ENCODE measurements at regions not wholly inside any gene's neighbourhood (a gene's known extent, or its start where the extent isn't known, plus 50 kb on each side); places are given as distances from the start of the nearest gene placed in this dataset.

GRCh38 chr10:43978936-43979335 is 330.3 kb upstream of the ZNF32 start:
- TF ChIP-seq EZH2 (IDR thresholded peaks at IDR 0.05; ENCODE audit: borderline replicate concordance, low read depth, low read length, severe bottlenecking) (no peak), CTCF (IDR thresholded peaks at IDR 0.05; ENCODE audit: borderline replicate concordance, extremely low read depth, low read length, poor library complexity, severe bottlenecking) (no peak)
- H3K4me2 ChIP-seq (ENCODE audit: insufficient read depth, low read length), result no peak overlapping the region
- no peak for DNase-seq
- H3K4me1 ChIP-seq (ENCODE audit: insufficient read depth, low read length), result no peaks in the 10 kb centered on the region
- H3K79me2 ChIP-seq (ENCODE audit: insufficient read depth, low read length), result no peaks in the 10 kb centered on the region
- H2AFZ ChIP-seq (ENCODE audit: low read depth, low read length), result no peak overlapping the region
- no peak overlapping the region for H3K9ac ChIP-seq (ENCODE audit: low read depth, low read length)
- H3K27ac ChIP-seq (ENCODE audit: low read length), result no peak overlapping the region
- H3K9me3 ChIP-seq (ENCODE audit: insufficient read depth, low read length, severe bottlenecking), result no peaks in the 10 kb centered on the region
- no peak overlapping the region for H3K4me3 ChIP-seq (ENCODE audit: low read depth in 1 of 2, low read length in 2 of 2)
- ATAC-seq (ENCODE audit: insufficient read depth, low read depth), result no peak
- H3K36me3 ChIP-seq (ENCODE audit: insufficient read depth, low read length), result no peaks in the 10 kb centered on the region
- no peaks in the 10 kb centered on the region for H4K20me1 ChIP-seq (ENCODE audit: insufficient read depth, low read length)
- H3K27me3 ChIP-seq (ENCODE audit: insufficient read depth, low read length, poor library complexity), result no peaks in the 10 kb centered on the region

GRCh38 chr10:43978091-43978490 is 329.4 kb upstream of the ZNF32 start:
- Histone ChIP-seq H3K36me3 (ENCODE audit: insufficient read depth, low read length) (no peaks in the 10 kb centered on the region), H3K4me2 (ENCODE audit: insufficient read depth, low read length) (no peak overlapping the region), H3K27ac (ENCODE audit: low read length) (no peak overlapping the region), H3K9me3 (ENCODE audit: insufficient read depth, low read length, severe bottlenecking) (no peaks in the 10 kb centered on the region), H3K79me2 (ENCODE audit: insufficient read depth, low read length) (no peaks in the 10 kb centered on the region), H3K4me1 (ENCODE audit: insufficient read depth, low read length) (no peaks in the 10 kb centered on the region), H3K27me3 (ENCODE audit: insufficient read depth, low read length, poor library complexity) (no peaks in the 10 kb centered on the region), H2AFZ (ENCODE audit: low read depth, low read length) (no peak overlapping the region), H3K9ac (ENCODE audit: low read depth, low read length) (no peak overlapping the region), H3K4me3 (ENCODE audit: low read depth in 1 of 2, low read length in 2 of 2) (no peak overlapping the region), H4K20me1 (ENCODE audit: insufficient read depth, low read length) (no peaks in the 10 kb centered on the region)
- TF ChIP-seq EZH2 (IDR thresholded peaks at IDR 0.05; ENCODE audit: borderline replicate concordance, low read depth, low read length, severe bottlenecking) (no peak), CTCF (IDR thresholded peaks at IDR 0.05; ENCODE audit: borderline replicate concordance, extremely low read depth, low read length, poor library complexity, severe bottlenecking) (no peak)
- ATAC-seq (ENCODE audit: insufficient read depth, low read depth), result no peak
- no peak for DNase-seq

- H3K27ac ChIP-seq (ENCODE audit: low read length), result no peak overlapping the region
- H3K79me2 ChIP-seq (ENCODE audit: insufficient read depth, low read length), result no peaks in the 10 kb centered on the region
- ATAC-seq (ENCODE audit: insufficient read depth, low read depth) (no peak), DNase-seq (no peak)
- no peaks in the 10 kb centered on the region for H3K9me3 ChIP-seq (ENCODE audit: insufficient read depth, low read length, severe bottlenecking)
- H3K4me2 ChIP-seq (ENCODE audit: insufficient read depth, low read length), result no peak overlapping the region
- H4K20me1 ChIP-seq (ENCODE audit: insufficient read depth, low read length), result no peaks in the 10 kb centered on the region
- H3K4me1 ChIP-seq (ENCODE audit: insufficient read depth, low read length), result no peaks in the 10 kb centered on the region
- H3K36me3 ChIP-seq (ENCODE audit: insufficient read depth, low read length), result no peaks in the 10 kb centered on the region
- no peak overlapping the region for H3K9ac ChIP-seq (ENCODE audit: low read depth, low read length)
- TF ChIP-seq CTCF (IDR thresholded peaks at IDR 0.05; ENCODE audit: borderline replicate concordance, extremely low read depth, low read length, poor library complexity, severe bottlenecking) (no peak), EZH2 (IDR thresholded peaks at IDR 0.05; ENCODE audit: borderline replicate concordance, low read depth, low read length, severe bottlenecking) (no peak)
- H3K4me3 ChIP-seq (ENCODE audit: low read depth in 1 of 2, low read length in 2 of 2), result no peak overlapping the region
- H2AFZ ChIP-seq (ENCODE audit: low read depth, low read length), result no peak overlapping the region
- no peaks in the 10 kb centered on the region for H3K27me3 ChIP-seq (ENCODE audit: insufficient read depth, low read length, poor library complexity)
Measured at GRCh38 chr10:43976292-43976691, 327.6 kb upstream of the ZNF32 start.

GRCh38 chr10:43973801-43974200 is 325.1 kb upstream of the ZNF32 start:
- no peaks in the 10 kb centered on the region for H3K27me3 ChIP-seq (ENCODE audit: insufficient read depth, low read length, poor library complexity)
- ATAC-seq (ENCODE audit: insufficient read depth, low read depth) (no peak), DNase-seq (no peak)
- H3K4me1 ChIP-seq (ENCODE audit: insufficient read depth, low read length), result no peaks in the 10 kb centered on the region
- no peaks in the 10 kb centered on the region for H3K36me3 ChIP-seq (ENCODE audit: insufficient read depth, low read length)
- H2AFZ ChIP-seq (ENCODE audit: low read depth, low read length), result no peak overlapping the region
- H3K79me2 ChIP-seq (ENCODE audit: insufficient read depth, low read length), result no peaks in the 10 kb centered on the region
- no peak overlapping the region for H3K27ac ChIP-seq (ENCODE audit: low read length)
- no peaks in the 10 kb centered on the region for H4K20me1 ChIP-seq (ENCODE audit: insufficient read depth, low read length)
- no peak overlapping the region for H3K4me3 ChIP-seq (ENCODE audit: low read depth in 1 of 2, low read length in 2 of 2)
- no peaks in the 10 kb centered on the region for H3K9me3 ChIP-seq (ENCODE audit: insufficient read depth, low read length, severe bottlenecking)
- TF ChIP-seq CTCF (IDR thresholded peaks at IDR 0.05; ENCODE audit: borderline replicate concordance, extremely low read depth, low read length, poor library complexity, severe bottlenecking) (no peak), EZH2 (IDR thresholded peaks at IDR 0.05; ENCODE audit: borderline replicate concordance, low read depth, low read length, severe bottlenecking) (no peak)
- H3K9ac ChIP-seq (ENCODE audit: low read depth, low read length), result no peak overlapping the region
- H3K4me2 ChIP-seq (ENCODE audit: insufficient read depth, low read length), result no peak overlapping the region
